GM21515 (cell line): ENCODE measurements at regions not wholly inside any gene's neighbourhood (a gene's known extent, or its start where the extent isn't known, plus 50 kb on each side); places are given as distances from the start of the nearest gene placed in this dataset.
A peak's percentile ranks its signal among the peaks of the same experiment; 100 is the strongest.

ENCODE experiments used
- ATAC-seq: cut with Tn5 transposase; IDR thresholded peaks from one replicate; pipeline ENCODE4 v1.9.1; 2021; ENCODE audit not compliant: unreplicated experiment

DNA sequence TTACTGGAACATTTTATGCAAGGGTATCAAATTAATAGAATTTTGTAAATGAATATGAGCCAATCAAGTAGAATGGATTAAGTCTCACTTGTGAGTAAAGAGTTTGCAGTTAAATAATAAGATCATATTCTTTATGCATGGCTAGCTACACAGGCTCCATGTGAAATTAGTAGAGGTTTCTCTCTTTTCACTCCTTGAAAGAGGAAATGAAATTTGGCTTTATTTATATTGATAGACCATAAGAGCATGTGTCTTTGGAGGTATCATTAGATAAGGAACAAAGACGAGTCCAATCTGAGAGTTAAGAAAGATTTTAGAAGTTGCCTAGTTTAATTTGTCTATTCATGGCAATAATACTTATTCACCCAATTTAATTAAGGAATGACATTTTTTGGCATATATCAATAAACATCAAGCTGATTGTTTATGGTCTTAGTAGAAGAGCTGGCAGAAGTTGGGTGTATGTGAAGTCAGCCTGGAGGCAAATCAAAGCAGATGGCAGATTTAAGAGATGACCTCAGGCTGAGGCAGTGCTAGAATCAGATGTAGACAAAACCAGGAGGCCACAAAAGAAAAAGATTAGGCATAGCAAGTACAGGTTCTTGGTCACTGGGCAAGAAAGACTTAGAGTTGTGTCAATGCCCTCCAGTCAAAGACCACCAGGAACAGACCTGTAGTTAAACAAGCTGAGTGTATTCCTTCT, 406.5 kb upstream of the ARHGEF26 start:
- ATAC-seq: no peak

DNA sequence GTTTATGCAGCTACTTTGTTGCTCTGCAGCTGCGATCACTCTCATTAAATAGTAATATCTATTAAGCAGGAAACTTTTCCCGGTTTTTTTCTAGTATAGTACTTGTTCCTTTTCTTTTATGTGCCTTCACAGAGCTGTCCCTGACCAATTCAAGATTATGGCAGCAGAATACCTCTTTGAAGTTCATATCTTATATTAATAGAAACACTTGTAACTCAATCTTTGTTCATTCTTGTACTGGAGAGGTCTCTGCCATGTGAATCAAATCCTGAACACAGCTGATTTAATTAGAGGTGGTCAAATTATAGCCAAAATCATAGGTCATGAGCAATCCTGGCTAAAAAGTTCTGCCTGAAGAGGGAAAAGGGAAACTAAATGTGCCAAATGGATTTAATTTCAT, 399.0 kb upstream of the ARHGEF26 start:
- ATAC-seq: no peak

DNA sequence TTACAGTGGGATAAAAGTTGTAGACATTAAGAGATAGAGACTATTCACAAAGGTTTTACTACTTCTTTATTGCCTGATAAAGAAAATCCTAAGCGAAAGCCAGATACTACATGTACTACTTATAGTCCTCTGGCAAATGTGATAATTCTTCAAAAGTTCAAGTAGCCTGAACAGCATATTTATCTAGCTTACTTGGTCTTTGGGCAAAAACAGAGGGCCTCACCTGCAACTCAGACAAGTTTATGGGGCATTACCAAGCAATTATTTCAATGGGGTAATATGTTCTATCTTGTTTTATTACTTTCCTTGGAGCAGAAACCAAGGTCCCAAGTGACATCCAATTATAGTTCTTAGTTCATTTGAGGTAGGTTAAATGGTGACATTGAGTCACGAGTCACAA, 390.1 kb upstream of the ARHGEF26 start:
- no peak for ATAC-seq

DNA sequence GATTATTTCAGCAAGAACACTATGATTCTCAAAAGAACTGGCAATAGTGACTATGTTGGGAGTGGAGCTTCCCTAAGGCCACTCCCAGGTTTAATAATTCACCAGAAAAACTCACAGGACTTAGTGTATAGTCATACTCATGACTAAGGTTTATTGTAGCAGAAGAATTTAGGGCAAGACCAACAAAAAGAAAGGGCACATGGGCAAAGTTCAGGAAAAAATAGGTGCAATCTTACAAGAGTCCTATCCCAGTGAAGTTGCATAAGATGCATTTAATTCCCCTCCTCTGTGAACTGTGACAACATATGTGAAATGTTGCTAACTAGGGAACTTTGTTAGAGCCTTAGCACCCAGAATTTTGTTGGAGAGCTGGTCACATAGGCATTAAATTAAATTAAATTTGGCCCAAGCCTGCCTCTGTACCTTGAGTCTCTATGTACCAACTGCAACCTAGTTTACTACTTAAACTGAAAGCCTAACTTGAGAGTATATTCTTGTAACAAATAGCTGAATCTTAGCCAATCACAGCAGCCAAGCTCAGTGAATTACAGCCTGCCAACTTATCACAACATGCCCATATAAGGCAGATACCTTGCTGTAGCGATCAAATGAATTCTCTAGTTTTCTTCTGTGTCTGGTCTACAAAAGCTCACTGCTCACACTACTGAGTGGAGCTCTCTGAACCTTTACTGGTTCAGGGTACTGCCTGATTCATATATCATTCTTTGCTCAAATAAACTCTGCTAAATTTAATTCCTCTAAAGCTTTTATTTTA, 386.2 kb upstream of the ARHGEF26 start:
- ATAC-seq: no peak

DNA sequence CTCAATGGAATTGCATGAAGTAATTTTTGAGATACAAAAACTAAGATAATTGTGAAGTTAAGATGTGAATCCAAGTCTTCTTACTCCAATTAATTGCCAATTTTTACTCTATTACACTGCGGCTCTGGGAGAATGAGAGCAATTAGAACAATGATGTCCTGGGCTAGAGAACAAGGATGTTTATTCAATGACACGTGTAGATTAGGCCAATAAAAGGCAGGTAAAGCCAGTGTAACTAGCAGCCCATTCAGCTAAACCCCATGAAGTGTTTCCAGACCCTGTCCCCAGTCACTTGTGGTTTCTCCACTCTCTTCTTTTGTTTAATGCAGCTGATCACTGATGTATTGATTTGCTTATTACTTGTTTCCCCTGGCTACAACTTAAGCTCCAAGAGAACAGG, 381.1 kb upstream of the ARHGEF26 start:
- ATAC-seq: no peak

DNA sequence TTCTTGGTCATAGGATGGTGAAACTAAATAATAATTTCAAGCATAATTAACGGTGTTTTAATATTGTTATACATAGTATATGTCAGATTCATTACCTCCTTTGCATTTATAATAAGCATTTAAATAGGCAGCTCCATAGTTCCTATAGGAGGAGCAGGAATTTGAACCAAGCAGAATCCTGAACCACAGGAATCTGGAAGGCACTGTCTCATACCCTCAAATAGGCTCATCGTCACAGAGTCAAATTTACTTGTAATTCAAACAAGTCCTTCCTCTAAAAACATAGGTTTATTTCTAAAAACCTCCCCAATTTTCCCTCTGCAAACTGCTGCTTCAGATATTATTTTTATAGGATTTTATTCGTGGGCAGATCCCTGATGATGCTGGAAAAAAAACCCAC, 376.3 kb upstream of the ARHGEF26 start:
- ATAC-seq: no peak

DNA sequence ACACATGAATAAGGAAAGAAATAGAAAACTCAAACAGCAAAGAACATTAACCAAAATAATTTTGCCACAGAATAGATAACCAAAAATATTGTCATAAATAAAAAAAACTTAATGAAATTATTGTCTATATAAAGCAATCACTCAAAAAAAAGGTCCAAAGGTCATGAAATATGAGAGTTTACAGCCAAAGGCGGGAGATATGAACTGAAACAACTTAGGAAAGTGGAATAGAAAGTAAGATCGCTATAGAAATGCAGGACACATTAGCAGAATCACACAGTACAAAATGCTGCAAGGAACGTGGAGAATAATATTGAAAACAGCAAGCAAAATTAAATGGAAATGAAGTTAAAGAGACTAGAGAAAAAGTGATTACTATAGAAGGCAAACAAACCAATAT, 375.0 kb upstream of the ARHGEF26 start:
- no peak for ATAC-seq

DNA sequence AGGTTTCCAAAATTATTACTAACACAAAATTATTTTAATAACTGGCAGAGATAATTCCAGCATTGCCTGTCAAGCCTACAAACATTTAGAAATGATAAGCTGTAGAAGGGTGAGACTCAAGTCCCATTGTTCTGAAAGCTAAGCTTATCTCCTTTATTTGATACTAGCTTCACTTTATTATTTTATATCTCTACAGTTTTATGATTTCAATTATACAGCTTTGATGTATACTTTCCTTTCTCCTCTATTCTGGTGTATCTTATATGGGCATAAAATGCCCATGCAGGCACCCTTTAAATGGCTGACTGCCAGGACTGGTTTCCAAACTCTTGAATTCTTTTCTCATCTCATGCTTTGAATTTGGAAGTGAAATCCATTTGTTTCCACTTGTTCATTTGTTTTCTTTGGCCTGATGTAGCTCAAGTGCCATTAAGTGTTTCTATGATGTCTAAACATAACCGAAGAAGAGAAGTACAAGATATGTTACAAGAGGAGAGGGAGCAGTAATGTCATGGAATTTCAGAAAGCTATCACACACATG, 372.1 kb upstream of the ARHGEF26 start:
- no peak for ATAC-seq

DNA sequence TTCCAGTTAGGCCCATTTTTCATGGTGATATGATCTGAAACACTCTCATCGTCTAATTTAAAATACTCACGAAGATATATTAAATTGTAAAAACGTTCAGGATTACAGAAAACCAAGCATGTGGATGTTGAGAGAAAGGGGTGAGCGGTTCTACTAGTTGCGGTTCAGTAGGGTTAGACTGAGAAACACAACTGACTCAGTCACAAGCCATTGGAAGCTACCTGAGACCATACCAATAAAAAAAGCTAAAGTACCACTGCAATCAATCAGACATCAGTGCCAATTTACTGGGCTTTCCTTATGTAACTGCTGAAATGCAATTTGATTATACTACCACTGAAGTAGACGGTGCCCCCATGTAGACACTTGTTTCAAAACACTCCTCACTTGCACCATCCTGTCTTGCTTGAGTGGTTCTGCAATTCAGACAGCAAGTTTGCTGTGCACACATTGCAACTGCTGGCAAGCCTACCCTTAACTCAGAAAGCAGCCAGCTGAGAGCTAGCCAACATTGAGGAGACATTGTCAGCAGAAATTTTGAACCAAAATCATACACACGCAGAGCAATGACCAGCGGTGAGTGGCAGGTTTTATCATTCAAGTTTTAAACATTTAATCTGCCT, 368.7 kb upstream of the ARHGEF26 start:
- ATAC-seq: no peak

DNA sequence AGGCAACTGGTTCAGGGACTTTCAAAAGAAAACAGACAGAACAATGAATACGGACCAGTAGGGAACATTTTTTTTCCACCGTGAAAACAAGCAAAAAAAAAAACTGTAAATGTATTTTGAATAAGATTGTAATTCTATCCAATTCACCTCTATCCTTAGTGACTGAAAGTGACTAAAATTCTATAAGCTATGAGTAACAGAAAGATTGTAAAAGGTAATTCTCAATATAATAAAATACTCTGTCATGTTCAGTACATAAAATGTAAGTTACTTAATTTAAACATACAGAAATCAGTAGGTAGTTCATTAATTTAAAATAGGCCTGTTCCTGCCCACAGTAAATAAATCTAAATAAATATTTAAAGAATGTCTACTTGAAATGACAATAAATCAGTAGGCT, 368.2 kb upstream of the ARHGEF26 start:
- ATAC-seq: no peak

DNA sequence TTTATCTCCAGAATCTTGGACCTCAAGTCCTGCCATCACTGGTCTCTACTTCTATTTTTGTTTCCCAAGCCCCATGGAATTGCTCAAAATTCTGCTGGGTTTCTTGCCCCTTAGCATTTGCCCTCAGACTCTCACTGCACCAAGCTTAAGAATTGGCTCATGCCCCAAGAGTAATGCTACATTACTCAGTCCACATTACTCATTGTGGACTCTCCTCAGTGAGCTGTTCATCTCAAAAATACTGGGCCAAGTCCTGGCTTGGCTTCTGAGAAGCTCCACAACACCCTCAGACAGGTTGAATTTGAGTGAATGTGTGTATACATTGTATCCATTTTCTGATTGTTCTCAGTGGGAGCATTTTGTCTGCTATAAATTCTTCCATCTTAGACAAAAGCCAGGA, 364.4 kb upstream of the ARHGEF26 start:
- ATAC-seq: no peak

DNA sequence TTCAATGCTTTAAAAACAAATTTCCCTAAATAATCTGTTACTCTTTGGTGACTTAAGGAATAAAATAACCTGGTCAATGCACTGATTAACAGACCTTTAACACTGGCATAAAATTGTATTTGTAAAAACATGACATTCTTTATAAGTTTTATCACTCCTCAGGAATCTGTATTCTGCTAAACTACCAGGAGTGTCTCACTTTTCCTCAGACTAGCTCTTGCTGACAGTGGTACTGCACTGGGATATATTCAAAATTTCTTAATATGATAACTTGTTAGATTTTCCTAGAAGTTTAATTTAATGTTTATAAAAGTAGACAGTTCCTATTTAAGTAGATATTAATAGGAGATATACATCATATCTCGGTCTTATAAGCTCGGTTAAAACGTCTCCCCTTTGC, 363.4 kb upstream of the ARHGEF26 start:
- no peak for ATAC-seq

DNA sequence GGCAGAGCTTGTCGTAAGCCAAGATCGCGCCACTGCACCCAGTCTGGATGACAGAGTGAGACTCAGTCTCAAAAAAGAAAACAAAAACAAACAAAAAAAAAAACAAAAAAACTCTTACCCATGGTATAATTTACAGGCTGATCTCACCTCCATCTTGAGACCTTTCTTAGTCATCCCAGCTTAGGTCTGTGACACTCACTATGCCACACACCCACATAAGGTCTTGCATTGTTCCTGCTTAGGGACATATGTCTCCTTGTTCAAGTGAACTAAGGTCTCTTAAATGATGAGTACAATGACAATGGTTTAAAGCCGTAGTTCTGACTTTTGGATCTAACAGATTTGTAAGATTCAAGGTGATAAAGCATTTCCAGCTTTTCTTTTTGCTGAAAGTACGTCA, 360.2 kb upstream of the ARHGEF26 start:
- no peak for ATAC-seq

DNA sequence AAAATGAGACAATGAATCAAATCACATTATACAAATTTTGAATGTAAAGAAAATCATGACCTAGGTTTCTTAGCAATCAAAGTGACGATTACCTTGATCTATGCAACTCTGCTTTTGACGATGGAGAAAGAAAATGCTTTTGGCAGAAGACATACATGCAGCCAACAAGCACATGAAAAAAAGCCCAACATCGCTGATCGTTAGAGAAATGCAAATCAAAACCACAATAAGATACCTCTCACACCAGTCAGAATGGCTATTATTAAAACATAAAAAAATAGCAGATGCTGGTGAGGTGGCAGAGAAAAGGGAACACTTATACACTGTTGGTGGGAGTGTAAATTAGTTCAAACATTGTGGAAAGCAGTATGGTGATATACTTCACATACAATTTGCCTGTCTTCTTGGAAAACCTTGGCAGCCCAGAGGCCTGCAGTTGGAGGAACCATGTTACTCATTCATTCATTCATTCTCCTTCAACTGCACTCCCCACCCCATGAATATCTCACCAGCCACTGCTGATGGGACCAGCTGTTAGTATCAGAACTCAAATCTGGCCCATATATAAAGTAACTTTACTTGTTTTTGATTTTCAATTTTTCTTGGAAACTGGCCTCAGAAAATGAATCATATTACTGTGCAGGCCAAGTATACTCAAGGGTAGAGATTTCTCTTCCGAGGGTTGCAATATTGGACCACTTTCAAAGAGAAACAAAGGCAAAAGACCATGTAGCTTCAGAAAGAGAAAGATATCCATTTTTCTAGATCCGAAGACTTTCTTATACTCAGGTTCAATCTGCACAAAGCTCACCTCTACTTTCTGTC, 358.6 kb upstream of the ARHGEF26 start:
- ATAC-seq: no peak

DNA sequence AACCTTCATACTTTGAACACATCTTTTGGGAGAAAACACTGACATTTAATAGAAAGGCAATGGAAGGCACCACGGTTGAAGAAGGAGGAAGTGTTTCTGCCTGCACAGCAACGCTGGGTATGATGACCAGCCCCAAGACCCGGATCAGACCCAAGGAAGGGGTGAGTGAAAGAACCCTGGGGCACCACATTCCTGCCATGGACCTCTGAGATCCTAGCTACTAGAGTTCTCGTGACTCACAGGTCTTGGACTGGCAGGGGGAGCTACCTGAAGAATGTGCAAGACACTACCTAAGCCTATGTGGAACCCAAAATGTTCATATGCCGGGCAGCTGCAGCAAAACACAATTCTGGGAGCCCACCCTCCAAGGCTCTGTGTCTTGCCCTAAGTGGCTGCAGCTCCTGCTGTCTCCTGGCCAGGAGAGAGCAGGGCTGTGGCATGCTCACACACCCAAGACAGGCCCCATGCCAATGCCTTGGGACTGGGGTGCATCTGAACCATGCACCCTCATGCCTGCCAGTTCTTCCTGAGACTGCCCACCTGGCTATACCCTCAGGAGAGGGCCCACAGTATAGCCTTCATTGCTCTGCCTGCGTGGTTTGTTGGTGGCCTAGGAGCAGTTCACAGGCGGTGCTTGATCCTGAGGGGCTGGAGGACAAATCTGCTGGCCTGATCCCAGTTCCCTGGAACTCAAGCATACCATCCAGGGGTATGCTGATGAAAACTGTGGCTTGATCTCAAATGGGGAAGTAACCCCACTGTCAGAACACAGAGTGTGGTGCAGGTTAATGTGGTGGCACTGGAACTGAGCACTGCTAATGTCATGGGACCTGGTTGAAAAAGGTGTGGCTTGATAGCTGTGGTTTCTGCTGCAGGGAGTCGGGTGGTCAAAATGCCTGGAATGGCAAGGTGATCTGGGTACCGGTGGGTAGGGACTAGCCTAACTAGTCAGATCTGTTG, 353.3 kb upstream of the ARHGEF26 start:
- peak; percentile 8 for ATAC-seq

DNA sequence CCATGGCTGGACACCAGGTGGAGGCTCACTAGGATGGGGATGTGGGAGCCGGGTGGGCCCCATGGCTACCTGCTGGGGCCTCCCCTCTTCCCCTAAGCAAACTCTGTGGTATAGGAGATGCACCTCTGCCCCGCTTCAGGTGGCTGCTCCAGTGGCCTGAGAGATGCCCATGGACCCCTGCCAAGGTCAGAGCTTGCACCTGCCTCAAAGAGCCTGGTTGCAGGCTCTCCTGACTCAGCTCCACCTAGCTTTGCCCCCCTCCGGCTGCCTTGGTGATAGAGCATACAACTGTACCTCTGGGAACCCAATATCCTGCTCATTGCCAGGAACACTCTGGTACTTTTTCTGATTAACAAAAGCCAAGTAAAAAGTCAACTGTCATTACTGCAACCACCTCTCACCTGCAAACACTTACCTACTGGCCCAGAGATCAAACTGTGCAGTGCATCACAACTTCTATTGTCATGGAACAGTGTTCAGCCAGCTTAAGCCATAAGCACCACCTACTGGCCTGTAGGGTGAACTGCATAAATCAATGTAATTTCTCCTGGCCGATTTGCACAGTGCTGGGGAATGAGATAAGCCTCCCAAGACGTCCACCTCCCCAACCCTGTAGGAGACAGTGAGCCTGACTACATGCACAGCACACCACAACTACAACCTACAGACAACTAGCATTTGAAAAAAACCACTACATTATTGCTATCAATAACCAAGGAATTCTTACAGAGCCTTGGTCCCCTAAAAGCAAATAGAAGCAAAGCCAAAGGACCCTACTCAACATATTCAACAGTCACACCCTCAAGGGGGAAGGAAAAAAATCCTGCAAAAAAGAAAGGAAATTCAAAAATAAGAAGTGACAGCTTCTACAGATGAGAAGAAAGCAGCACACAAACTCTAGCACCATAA, 352.4 kb upstream of the ARHGEF26 start:
- peak; percentile 97 for ATAC-seq

DNA sequence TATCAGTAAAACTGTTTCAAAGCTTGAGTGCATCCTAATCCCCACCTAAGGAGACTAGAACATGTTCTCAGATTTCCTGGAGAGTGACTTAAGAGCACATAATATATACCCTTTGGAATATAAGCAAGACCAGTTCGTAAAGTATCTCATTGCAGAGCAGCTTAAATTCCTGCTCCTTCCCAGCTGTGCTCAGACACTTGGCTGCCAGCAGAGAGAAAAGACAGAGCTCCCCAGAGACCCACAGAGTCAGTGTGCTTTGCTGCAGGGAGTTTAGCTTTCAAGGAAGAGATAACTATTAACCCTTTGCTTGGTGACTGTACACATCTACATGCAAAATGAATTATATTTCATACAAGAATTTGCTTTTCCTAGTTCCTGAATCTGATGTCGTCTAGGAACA, 338.1 kb upstream of the ARHGEF26 start:
- ATAC-seq: no peak

DNA sequence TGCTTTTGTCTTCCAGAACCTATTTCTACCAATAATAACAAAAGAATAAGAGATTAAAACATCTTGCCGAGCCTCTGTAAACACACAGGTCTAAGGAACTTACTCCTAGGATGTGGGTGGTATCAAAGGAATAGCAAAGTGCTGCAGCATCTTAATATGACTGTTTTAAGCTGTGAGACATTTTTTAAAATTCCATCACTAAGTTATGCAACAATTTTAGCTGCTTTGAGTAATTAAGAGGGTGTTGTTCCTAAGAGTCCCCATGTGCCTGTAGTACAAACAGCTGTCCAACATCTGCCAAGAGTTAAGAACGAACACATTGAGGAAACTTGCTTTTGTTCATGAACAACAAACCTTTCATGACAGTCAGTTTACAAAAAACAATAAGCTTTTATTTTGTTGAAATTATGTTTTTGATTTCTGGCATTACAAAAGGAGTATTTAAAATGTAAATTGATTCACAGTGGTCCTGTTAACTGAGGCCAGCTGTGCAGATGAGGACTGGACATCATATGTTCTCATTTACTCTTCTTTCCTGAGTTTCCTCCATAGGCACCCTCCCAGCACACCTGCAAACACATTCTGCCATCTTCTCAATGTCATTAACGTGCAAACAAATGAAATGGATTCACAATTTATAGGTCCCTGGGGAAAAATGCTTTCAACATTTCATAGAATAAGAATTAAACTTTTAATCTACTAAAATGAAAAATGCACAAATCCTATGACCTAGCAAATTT, 337.3 kb upstream of the ARHGEF26 start:
- no peak for ATAC-seq
